OCI-M2 (cell line): ENCODE measurements at regions not wholly inside any gene's neighbourhood (a gene's known extent, or its start where the extent isn't known, plus 50 kb on each side); places are given as distances from the start of the nearest gene placed in this dataset.
"Not testable (repeated sequence)": the region's sequence is repeated elsewhere in the genome, so short reads cannot be mapped to it uniquely, and the experiment has no call there.

Experiments
- DNase-seq: peaks from one replicate; lab custom pipeline; 2025; ENCODE audit not compliant: unreplicated experiment; lab: John Stamatoyannopoulos, UW

- no peak for DNase-seq
Measured at GRCh38 chr21:36207577-36208320, 51.1 kb downstream of the DOP1B start.

- no peak for DNase-seq
Measured at GRCh38 chr21:36208326-36209013, 51.8 kb downstream of the DOP1B start.

- no peak for DNase-seq
Measured at GRCh38 chr21:36209626-36210171, 53.1 kb downstream of the DOP1B start.

- no peak for DNase-seq
Measured at GRCh38 chr21:36210779-36211659, 54.4 kb downstream of the DOP1B start.

- DNase-seq = no peak
Measured at GRCh38 chr21:36211660-36212512, 55.3 kb downstream of the DOP1B start.

- DNase-seq = no peak
Measured at GRCh38 chr21:36212513-36212780, 55.8 kb downstream of the DOP1B start.

- no peak for DNase-seq
Measured at GRCh38 chr21:36214561-36214960, 57.9 kb downstream of the DOP1B start.

GRCh38 chr21:36217743-36218142 is 61.1 kb downstream of the DOP1B start:
- DNase-seq = no peak

GRCh38 chr21:36218691-36219090 is 62.1 kb downstream of the DOP1B start:
- DNase-seq = no peak

GRCh38 chr21:36223451-36223850 is 66.8 kb downstream of the DOP1B start:
- no peak for DNase-seq

GRCh38 chr21:36229181-36229580 is 72.6 kb downstream of the DOP1B start:
- no peak for DNase-seq

GRCh38 chr21:36231444-36231843 is 74.8 kb downstream of the DOP1B start:
- not testable (repeated sequence) for DNase-seq

GRCh38 chr21:36232641-36233040 is 76.0 kb downstream of the DOP1B start:
- DNase-seq = no peak

- DNase-seq = no peak
Measured at GRCh38 chr21:36235058-36235582, 78.5 kb downstream of the DOP1B start.

GRCh38 chr21:36236052-36236730 is 79.6 kb downstream of the DOP1B start:
- no peak for DNase-seq

GRCh38 chr21:36237441-36237840 is 80.8 kb downstream of the DOP1B start:
- DNase-seq = no peak

GRCh38 chr21:36239585-36239984 is 80.4 kb upstream of the MORC3 start:
- DNase-seq = no peak

GRCh38 chr21:36241717-36242116 is 78.3 kb upstream of the MORC3 start:
- DNase-seq = no peak

GRCh38 chr21:36245115-36245514 is 74.9 kb upstream of the MORC3 start:
- no peak for DNase-seq

GRCh38 chr21:36245649-36246048 is 74.3 kb upstream of the MORC3 start:
- no peak for DNase-seq
